Right lung (tissue), 2 donors: ENCODE measurements at regions not wholly inside any gene's neighbourhood (a gene's known extent, or its start where the extent isn't known, plus 50 kb on each side); places are given as distances from the start of the nearest gene placed in this dataset.
A peak's percentile ranks its signal among the peaks of the same experiment; 100 is the strongest.

Source experiments
- DNase-seq, 2 donors: peaks; one replicate each; pipeline ENCODE4 v3.0.0-alpha.2; 2013

DNA sequence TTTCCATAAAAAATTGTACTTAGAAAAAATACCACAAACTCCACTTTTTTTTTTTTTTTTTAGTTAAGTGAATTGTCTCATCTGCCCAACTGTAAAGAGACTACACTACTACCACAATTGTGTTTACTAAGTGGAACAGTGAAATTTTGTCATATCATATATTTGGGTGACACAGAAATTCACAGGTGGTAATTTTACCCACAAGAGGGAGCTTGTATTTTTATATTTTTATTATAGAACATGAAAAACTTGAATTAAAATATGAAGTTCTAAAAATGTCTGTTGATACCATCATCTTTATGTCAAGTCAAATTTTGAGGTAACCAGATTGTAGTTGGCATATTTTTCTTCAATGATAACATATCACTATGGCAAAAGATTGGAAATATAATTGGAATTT, 329.4 kb upstream of the SOX5 start:
- DNase-seq: no peak

DNA sequence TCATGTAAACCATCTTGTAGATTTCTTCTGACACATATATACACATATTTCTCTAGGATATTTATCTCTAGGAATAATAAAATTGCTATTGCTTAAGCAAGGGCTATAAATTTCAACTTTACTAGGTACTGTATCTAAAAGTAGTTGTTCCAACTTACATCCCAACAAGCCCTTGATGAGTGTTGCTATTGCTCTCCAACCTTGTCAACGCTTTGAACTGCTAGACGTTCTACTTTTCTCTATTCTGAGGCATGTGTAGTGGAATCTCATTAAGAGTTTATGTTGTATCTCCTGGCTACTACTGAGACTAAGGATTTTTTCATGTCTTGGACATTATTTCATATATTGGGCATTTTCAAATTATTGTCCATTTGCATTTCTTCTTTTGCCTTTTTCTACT, 321.5 kb upstream of the SOX5 start:
- DNase-seq: no peak

DNA sequence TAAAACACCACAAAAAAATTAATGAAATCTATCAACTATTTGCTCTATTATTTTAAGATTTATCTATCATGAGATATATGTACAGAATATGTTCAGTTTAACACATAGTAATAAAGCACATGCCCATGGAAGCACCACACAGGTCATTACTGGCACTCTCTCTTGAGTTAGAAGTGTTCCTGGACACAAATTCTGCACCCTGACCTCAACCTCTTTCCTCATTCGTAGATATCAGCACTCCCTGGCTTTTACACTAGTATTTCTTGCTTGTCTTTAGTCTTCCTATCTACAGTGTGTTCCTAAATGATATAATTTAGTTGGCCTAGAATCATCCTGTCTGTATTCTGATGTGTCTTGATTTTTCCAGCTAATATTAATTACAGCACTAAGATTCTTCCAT, 321.0 kb upstream of the SOX5 start:
- DNase-seq: no peak

DNA sequence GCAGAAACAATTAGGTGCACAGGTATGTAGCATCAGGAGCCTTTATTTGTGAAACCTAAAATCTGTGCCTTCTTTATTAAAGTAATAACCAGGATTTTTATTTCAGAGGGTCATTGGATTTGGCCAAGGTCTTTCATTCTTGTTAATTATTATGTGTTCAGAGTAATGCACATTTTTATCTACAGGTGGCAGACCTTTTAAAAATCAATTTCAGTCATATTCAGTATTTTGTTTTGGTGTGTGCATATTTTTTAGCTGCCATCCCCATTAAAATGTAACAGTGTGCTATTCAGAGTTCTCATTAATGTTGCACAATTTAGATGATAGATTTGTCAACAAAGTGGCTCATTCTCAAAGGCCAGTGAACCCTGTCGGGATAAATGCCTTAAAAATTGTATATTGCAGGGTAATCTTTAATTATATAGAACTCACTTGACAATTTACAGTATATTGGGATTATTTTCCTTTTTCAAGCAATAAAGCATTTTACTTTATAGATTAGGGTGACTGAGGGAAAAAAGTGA, 319.3 kb upstream of the SOX5 start:
- no peak for DNase-seq

DNA sequence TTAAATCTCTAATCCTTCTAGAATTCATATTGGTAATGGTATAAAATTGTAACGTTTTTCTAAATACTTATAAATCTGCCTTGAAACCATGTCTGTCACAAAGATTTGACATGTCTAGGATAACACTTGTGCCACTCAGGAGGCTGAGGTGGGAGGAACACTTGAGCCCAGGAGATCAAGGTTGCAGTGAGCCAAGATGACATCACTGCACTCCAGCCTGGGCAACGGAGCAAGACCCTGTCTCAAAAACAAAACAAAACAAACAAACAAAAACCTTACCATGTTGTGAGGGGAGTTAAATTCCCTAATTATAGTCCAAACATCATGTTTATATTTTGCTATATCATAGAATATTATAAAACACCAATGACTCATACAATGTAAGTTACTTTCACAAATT, 317.5 kb upstream of the SOX5 start:
- DNase-seq: no peak

DNA sequence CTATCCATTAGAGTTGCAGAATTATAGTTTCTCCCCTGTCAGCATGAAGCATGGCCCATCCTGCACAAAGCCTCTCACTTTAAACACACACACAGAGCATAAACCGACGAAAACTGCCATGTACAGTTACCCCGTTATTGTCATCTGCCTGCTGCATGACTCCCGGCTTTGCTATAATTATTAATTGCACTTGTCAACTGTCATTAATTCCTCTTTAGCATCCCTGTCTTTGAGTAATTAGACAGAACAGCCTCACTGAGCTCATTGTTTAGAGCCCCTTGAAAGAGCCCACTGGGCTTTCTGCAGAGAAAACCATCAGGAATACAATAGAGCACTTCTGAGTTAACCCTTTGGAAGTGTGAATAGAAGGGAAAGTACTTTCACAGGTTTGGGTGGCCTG, 307.2 kb upstream of the SOX5 start:
- DNase-seq: no peak

DNA sequence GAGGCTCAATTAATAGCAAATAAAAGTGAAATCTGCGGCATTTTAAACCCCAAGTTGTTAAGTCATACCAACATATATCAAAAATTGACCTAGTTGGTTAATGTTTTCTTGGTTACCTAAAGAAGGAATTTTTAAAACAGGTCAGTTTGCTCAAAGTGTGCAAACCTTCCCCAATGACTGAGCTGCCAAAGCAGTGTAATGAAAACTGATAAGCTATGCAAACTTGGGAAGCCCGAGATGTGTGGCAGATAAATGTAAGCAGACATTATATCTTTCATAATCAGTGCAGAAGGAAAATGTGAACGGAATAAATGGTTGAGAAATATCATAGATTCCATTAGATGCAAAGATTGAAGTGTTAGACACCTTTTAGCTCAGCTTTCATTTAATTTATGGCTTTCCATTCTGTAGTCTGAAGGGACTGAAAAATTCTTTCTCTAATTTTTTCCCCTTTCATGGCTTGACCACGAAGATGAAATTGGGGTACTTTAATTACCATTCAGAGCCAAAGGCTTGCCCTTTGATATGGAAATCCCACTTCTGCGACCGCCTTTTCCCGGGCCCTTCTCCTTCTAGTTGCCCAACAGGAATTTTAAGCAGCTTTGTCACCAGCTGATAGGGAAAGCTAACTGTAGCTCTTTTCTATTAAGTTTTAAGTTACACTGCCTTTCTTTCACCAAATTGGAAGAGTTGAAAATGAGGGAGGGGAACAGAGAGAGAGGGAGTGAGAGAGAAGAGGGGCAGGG, 306.6 kb upstream of the SOX5 start:
- DNase-seq: no peak

DNA sequence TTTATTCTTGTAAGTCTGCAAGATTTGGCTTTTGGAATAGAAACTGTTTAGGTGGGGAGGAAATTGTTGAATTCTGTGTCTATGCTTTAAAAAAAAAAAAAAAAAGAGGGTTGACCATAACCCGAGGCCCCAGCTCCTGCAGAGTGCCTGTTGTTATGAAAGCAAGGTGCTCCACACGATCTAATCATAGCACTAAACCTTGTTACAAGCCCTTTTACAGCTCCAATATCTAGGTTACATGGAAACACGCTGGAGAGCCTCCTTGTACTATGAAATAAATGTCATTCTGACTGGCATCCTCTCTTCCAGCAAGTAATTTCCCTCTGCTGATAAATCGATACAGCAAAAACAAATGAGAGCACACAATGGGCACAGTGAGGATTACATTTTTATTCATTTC, 303.1 kb upstream of the SOX5 start:
- no peak for DNase-seq

DNA sequence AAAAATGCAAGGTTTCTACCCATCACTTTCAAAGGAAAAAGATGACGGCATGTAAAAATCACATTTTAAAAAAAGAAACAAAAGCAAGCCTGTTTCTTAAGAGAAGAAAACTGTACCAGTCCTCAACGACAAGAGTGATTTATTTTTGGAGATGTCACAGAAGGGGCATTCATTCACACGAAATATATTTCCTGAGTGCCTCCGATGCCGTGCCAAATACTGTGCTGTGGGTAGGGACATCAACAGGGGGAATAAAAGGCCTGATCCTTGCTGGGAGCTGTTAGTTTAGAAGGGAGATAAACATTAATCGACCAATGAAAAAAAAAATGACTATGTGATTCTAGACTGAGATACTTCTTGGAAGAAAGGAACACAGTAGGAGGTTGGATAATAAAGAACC, 297.5 kb upstream of the SOX5 start:
- no peak for DNase-seq

DNA sequence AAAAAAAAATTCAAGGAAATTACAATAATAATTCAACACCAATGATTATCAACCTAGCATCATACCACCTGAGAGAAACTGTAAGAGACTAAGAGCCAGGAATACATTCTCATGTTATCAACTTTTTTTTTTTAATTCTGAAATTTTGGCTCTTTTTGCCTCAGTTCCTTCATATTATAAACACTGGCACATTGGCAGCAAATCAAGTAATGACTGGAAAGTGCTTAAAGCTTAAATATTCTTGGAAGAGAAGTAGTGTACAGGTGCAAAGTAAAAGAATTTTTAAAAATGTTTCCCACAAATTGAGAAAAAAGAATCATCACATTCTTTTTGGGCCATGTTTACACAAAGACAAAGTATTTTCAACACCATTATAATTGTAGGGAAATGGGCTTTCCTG, 296.9 kb upstream of the SOX5 start:
- no peak for DNase-seq

DNA sequence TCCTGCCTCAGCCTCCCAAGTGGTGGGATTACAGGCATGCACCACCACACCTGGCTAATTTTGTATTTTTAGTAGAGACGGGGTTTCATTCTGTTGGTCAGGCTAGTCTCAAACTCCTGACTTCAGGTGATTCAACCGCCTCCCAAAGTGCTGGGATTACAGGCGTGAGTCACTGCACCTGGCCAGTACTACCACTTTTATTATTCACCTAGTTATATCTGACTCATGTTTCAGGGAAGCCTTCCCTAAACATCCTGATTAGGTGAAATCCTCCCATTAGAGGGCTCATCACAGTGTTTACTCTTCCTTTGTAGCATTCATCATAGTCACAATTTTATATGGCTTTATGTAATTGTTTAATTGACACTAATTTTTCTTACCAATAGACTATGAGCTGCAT, 295.3 kb upstream of the SOX5 start:
- no peak for DNase-seq

DNA sequence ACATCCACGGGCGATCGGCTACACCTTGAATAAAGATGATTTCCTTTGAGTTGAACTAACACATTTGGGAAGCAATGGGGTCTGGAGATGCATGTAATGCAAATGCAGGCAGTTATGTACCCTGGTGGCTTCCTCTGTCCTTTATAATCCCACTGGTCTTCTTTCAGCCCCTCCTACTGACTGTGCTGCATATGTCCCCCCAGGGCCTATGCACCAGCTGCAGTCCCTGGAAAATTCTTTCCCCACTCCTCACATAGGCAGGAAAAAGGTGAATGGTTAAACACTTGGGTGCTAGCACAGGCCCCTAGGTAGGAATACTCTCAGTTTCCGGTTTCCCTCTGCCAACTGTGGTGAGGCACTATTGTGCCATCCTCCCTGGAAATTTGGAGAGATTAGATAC, 294.8 kb upstream of the SOX5 start:
- no peak for DNase-seq

DNA sequence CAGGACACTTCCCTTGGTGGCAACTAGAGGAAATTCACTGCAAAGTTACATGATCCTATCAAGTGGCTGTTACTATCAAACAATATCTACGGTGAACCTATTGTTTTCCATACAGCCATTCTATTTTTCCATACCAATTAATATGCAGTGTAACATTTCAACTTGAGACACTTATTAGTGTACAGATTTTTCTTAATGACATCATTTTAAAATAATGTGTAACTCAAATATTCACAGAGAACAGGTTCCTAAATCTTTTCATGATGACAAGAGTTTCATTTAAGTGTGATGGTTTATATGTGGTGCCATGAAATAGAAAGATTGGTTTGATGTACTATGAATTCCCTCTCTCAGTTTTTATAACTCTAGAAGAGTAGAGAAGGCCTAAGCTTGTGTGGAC, 291.2 kb upstream of the SOX5 start:
- DNase-seq: no peak

DNA sequence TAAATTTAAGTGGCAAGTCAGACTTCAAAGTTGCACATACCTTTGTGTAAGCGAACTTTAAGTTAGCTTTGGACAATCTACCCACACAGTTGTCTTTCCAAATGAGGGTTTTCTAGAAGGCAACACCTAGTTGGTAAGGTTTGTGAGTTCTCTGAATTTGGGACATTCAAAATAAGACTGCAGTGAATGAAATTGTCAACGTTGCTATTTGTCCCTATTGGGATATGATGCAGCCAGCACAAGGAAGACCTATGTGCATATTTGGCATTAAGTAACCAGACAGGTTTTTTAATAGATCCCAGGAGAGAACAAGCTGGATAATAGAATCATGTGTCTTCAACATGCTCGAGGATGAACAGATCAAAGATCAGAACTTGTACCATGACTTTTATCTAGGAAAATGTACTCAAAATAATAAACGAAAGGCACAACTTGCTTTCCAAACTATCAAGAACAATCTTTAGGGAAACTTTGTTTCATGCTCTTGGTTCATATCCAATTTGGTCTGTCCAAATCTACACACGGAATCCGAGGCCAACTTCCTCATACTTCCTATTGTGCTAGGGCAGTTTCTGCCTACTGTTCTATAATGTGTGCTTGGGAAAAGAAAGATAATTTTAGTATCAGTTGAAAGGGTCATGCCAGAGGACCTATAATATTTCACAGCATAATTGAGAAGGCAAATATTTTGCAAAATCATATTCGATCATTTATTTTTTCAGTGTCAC, 284.2 kb upstream of the SOX5 start:
- DNase-seq: no peak

DNA sequence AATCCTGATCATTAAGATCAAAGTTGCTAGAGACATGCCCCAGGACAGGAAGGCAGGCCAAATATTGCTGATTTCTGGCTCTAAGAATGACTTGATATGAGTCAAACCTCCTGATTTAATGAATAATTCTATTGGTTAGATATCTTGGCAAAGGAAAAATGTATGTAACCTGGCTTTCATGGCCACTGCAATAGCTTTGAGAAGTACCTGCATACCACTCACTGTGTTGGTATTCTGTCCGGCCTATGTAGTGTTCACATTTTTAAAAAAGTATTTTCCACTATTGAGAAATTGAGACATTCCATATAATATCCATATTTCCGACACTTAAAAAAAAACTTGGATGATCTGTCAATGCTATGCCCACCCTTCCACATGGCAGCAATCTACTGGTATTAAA, 283.1 kb upstream of the SOX5 start:
- DNase-seq: no peak

DNA sequence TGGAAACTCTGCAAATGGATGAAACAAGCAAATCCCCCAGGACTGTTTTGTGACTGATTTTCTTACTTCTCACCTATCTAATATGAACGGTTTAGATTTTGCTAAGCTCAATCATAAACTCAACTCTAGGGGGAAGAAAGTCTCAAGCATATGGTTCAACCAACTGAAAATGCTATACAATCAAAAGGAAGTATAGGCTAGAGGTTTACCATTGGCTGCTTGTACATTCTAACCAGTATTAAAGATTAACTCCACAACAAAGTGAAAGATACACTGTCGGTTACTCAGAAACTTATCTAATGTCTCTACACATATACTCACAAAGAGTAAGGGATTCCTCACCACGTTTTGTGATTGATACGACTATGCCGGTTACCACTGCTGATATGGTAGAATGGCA, 281.8 kb upstream of the SOX5 start:
- no peak for DNase-seq

DNA sequence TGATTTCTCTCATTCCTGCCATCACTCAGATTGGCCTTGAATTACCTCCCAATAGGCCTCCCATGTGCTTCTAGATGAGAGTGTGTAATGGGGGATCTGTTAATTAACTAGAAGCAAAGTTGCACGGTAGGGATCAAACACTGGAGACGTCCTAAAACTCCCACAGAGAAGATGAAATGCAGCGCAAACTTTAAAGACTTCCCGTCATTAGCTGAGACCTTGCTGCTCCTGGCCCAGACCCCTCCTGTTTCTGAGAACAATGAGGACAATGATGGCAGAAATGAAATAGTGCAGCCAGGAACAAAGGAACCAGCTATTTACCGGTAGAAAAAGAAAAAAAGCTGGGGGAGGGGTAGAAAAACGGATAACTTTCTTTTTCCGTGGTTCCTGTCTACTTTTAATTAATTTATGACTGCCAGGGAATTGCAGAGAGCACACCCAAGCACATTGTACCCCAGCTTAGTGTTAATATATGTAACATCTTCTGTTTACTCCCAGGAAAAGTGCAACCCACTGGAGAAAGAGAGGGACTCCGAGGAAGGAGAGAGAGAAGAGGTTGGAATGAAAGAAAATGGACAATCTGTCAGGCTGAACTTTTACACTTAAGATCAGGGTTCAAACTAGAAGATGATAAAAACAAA, 280.7 kb upstream of the SOX5 start:
- DNase-seq: no peak

DNA sequence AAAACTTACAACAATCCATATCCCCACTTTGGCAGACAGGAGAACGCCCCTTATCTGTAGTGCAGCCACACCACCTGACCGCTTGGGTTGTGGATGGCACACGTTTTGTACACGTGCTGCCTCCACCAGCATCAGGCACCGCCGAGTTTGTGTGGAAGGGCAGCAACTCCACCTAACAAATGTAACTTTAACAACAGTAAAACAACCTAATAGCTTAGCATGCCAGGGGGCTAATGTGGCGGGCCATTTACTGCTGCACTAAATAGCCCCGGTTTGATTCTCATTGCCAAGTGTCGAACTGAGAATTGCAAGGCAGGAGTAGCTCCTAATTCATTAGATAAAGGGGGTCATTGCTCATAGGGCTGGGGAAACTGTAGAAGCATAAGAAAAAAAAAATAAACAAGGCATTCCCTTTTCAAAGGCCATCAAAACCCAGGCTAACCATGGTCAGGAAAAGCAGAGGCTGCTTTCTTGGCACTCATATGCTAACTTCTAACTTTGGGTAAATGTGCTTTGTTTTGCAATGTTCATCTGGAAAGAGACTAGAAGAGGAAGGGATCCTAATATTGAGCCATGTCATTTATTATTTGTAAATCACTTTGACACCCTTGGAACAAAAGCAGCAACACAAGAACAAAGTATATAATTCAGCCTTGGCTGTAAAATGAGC, 279.7 kb upstream of the SOX5 start:
- peak in 1 of 2 donors; percentile 10 for DNase-seq

DNA sequence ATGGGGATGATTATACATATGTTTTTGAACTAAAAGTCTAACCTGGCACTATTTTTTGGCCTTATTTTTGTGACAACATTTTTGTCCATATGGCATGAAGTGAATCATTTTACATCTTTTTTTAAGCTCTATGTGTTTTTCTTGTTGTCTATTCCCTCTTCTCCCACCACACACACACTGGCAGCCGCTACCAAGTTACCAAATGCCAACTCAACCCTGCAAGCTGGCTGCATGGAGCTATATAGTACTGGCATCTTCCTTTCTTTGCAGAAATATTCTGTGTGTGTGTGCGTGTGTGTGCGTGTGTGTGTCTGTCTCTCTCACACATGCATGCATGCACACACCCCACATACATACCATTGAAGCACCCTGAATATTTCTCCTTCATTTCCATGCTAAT, 278.9 kb upstream of the SOX5 start:
- no peak for DNase-seq

DNA sequence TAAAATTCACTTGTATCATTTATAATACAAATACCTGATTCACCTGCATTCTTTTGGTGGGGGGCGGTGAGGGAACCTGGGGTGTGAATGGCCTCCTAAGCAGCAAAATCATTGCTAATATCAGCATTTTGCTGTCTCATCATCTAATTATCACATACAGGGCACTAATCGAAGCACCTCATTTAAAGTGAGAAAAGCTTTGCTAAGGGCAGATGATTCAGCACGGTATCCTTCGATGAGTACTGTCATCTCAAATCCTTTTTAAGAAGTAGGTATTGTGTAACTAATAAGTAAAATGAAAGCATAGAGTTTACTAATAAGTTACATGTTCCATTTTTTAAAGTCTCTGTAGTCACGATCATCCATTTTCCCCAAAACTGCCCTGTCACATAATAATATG, 278.1 kb upstream of the SOX5 start:
- DNase-seq: no peak

DNA sequence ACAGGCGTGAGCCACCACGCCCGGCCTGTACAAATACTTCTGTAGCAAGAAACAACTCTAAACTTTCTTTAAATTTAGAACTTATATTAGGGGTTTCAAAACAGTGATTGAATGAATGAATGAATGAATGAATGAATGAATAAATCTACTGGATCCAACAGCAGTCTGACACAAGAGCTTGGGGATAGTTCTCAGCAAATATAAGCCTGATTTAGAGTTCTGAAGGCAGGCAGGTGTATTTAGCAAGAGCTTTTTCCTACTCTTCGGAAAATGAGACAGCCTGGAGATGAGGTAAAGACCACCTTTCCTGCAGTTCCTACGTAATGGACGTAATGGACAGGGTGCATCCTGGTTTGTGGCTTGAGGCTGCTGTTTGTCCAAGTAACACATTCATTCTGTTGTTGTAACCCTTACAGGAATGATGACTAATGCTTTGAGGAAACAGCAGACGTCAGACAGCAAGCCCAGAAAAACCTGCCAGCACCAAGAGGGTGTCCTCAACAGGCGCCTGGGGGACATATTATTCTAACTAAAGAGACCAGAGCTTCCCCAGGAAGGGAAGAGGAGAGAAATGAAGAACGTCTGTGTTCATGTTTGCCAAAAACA, 277.4 kb upstream of the SOX5 start:
- DNase-seq: no peak

DNA sequence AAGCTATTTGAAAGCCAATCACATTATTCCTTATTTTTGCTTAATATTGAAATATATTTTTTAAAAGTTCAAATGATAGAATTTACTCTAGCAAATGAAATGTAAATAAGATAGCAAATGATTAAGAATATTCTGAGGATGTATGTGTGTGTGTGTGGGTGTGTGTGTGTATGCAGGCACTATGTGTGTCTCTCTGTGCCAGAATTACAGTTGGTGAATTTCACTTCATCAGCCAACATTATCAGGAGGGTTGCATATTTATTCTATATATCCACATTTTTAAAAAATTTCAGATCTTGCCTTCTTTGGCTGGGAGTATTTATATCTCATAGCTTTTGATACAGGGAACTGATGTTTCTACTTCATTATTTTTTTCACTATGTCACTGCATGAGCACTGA, 274.9 kb upstream of the SOX5 start:
- DNase-seq: no peak
